WTC11 (cell line): ENCODE measurements at regions not wholly inside any gene's neighbourhood (a gene's known extent, or its start where the extent isn't known, plus 50 kb on each side); places are given as distances from the start of the nearest gene placed in this dataset.

Experiments
- ATAC-seq: fragments of 200-7000 bp; cut with Tn5 transposase; 2 replicates; pipeline ENCODE4 v1.10.0; 2021; ENCODE audit warnings: mild to moderate bottlenecking, moderate library complexity
- CTCF ChIA-PET: fragments of 300-600 bp; sonication (Branson Sonifier 250); formaldehyde crosslinking; loops from one replicate; lab custom pipeline; 2021; ENCODE audit warnings: antibody characterized with exemption; lab: Charles Lee
- POLR2A ChIA-PET: fragments of 350-600 bp; sonication (Branson Sonifier 250); formaldehyde crosslinking; loops from one replicate; lab custom pipeline; 2021; ENCODE audit warnings: antibody characterized with exemption; lab: Charles Lee
- DNase-seq: peaks from one replicate; pipeline ENCODE4 v3.0.0; 2021; ENCODE audit warnings: low spot score
- H3K27ac Mint-ChIP-seq: 2 replicates; pipeline ENCODE4 v1.8.0; 2021; ENCODE audit warnings: mixed read lengths
- H3K27me3 Mint-ChIP-seq: 2 replicates; pipeline ENCODE4 v1.8.0; 2021; ENCODE audit warnings: low read depth, mild to moderate bottlenecking, moderate library complexity, mixed read lengths
- H3K36me3 Mint-ChIP-seq: 2 replicates; pipeline ENCODE4 v1.8.0; 2021; ENCODE audit warnings: mixed read lengths
- H3K4me1 Mint-ChIP-seq: 2 replicates; pipeline ENCODE4 v1.8.0; 2022; ENCODE audit warnings: mixed read lengths
- H3K4me3 Mint-ChIP-seq: 2 replicates; pipeline ENCODE4 v1.8.0; 2021; ENCODE audit warnings: mild to moderate bottlenecking, moderate library complexity, mixed read lengths
- H3K9me3 Mint-ChIP-seq: 2 replicates; pipeline ENCODE4 v1.8.0; 2021; ENCODE audit warnings: mixed read lengths
- AFF4 ChIP-seq: sonication (generic); formaldehyde crosslinking; IDR thresholded peaks from 2 replicates; pipeline ENCODE4 v1.8.1; 2023; ENCODE audit warnings: mild to moderate bottlenecking, missing genetic modification reagents, borderline replicate concordance
- ATF2 ChIP-seq: sonication (generic); formaldehyde crosslinking; IDR thresholded peaks from 2 replicates; pipeline ENCODE4 v1.8.1; 2022; ENCODE audit warnings: low read depth, missing genetic modification reagents, borderline replicate concordance
- ATF3 ChIP-seq: sonication (generic); formaldehyde crosslinking; conservative IDR thresholded peaks from 2 replicates; pipeline ENCODE4 v1.8.1; 2022; ENCODE audit warnings: mild to moderate bottlenecking, missing genetic modification reagents
- CTCF ChIP-seq: fragments of 200-600 bp; IDR thresholded peaks from 2 replicates; pipeline ENCODE4 v1.8.0; 2022; ENCODE audit warnings: antibody characterized with exemption
- E2F4 ChIP-seq: sonication (generic); formaldehyde crosslinking; IDR thresholded peaks from 2 replicates; pipeline ENCODE4 v1.8.1; 2022; ENCODE audit warnings: low read depth, mild to moderate bottlenecking, moderate library complexity, missing genetic modification reagents, borderline replicate concordance
- E2F5 ChIP-seq: sonication (generic); formaldehyde crosslinking; IDR thresholded peaks from 2 replicates; pipeline ENCODE4 v1.8.1; 2022; ENCODE audit warnings: mild to moderate bottlenecking, moderate library complexity, missing genetic modification reagents
- ELF4 ChIP-seq: sonication (generic); formaldehyde crosslinking; IDR thresholded peaks from 2 replicates; pipeline ENCODE4 v1.8.1; 2022; ENCODE audit warnings: low read depth, mild to moderate bottlenecking, moderate library complexity, missing genetic modification reagents
- JAZF1 ChIP-seq: fragments of 250-450 bp; sonication (Bioruptor Pico); IDR thresholded peaks from 2 replicates; pipeline ENCODE4 v1.9.0; 2021; ENCODE audit warnings: moderate library complexity, mild to moderate bottlenecking, inconsistent platforms
- JUN ChIP-seq: sonication (generic); formaldehyde crosslinking; IDR thresholded peaks from 2 replicates; pipeline ENCODE4 v1.8.0; 2023; ENCODE audit warnings: mild to moderate bottlenecking, missing genetic modification reagents
- MAX ChIP-seq: sonication (generic); formaldehyde crosslinking; IDR thresholded peaks from 2 replicates; pipeline ENCODE4 v1.8.0; 2022; ENCODE audit warnings: mild to moderate bottlenecking, missing genetic modification reagents
- NFATC4 ChIP-seq: fragments of 250-450 bp; sonication (Bioruptor Pico); IDR thresholded peaks from 2 replicates; pipeline ENCODE4 v1.9.0; 2021; ENCODE audit warnings: mild to moderate bottlenecking
- RORB ChIP-seq: fragments of 250-450 bp; sonication (Bioruptor Pico); IDR thresholded peaks from 2 replicates; pipeline ENCODE4 v1.9.0; 2021; ENCODE audit warnings: mild to moderate bottlenecking
- SOX15 ChIP-seq: fragments of 250-450 bp; sonication (Bioruptor Pico); IDR thresholded peaks from 2 replicates; pipeline ENCODE4 v1.9.0; 2021; ENCODE audit warnings: mild to moderate bottlenecking
- TEAD4 ChIP-seq: sonication (generic); formaldehyde crosslinking; IDR thresholded peaks from 2 replicates; pipeline ENCODE4 v1.8.0; 2022; ENCODE audit warnings: mild to moderate bottlenecking, missing genetic modification reagents
- USF1 ChIP-seq: sonication (generic); formaldehyde crosslinking; IDR thresholded peaks from 2 replicates; pipeline ENCODE4 v1.8.0; 2022; ENCODE audit warnings: mild to moderate bottlenecking, missing genetic modification reagents
- ZBTB21 ChIP-seq: sonication (generic); formaldehyde crosslinking; IDR thresholded peaks from 2 replicates; pipeline ENCODE4 v1.8.1; 2023; ENCODE audit warnings: mild to moderate bottlenecking, missing genetic modification reagents, borderline replicate concordance
- ZNF423 ChIP-seq: fragments of 250-450 bp; sonication (Bioruptor Pico); IDR thresholded peaks from 2 replicates; pipeline ENCODE4 v2.1.2; 2022; ENCODE audit warnings: mild to moderate bottlenecking, moderate library complexity
- ZNF532 ChIP-seq: fragments of 250-450 bp; sonication (Bioruptor Pico); IDR thresholded peaks from 2 replicates; pipeline ENCODE4 v1.9.0; 2021; ENCODE audit warnings: mild to moderate bottlenecking, borderline replicate concordance

- no peak for TF ChIP-seq ZNF532 (CRISPR knock-in tag)
- no peak for TF ChIP-seq JAZF1 (CRISPR knock-in tag)
- TF ChIP-seq AFF4 (CRISPR knock-in tag) = no peak
- TF ChIP-seq E2F5 = no peak
- no peak for TF ChIP-seq MAX (CRISPR knock-in tag)
- TF ChIP-seq ZBTB21 (CRISPR knock-in tag) = no peak
- TF ChIP-seq NFATC4 (CRISPR knock-in tag) = no peak
- TF ChIP-seq USF1 (CRISPR knock-in tag) = no peak
- TF ChIP-seq JUN (CRISPR knock-in tag) = no peak
Observed at GRCh38 chr11:81098471-81098870, 1635.2 kb downstream of the FAM181B start (continued).

GRCh38 chr11:81092522-81092921, 1641.1 kb downstream of the FAM181B start:
- CTCF ChIA-PET = no interaction called here
- ATAC-seq (no peak), DNase-seq (no peak)
- POLR2A ChIA-PET = no interaction called here
- Mint-ChIP-seq H3K27ac (no peak overlapping the region), H3K4me1 (no peaks in the 10 kb centered on the region), H3K9me3 (peaks cover 4% of the 10 kb centered on the region), H3K36me3 (no peaks in the 10 kb centered on the region), H3K4me3 (no peak overlapping the region), H3K27me3 (no peaks in the 10 kb centered on the region)
- TF ChIP-seq RORB (CRISPR knock-in tag) = no peak
- no peak for TF ChIP-seq ATF2 (CRISPR knock-in tag)
- no peak for TF ChIP-seq ATF3
- TF ChIP-seq SOX15 (CRISPR knock-in tag) = no peak
- TF ChIP-seq ZNF423 (CRISPR knock-in tag) = no peak
- TF ChIP-seq TEAD4 (CRISPR knock-in tag) = no peak
- TF ChIP-seq E2F4 (CRISPR knock-in tag) = no peak
- TF ChIP-seq CTCF = no peak
- TF ChIP-seq MAX (CRISPR knock-in tag) = no peak
- no peak for TF ChIP-seq ELF4
